Calu3 (cell line): ENCODE measurements at regions not wholly inside any gene's neighbourhood (a gene's known extent, or its start where the extent isn't known, plus 50 kb on each side); places are given as distances from the start of the nearest gene placed in this dataset.

Experiments used
- BruUV-seq: library from RNA; stranded (reverse); fragments of 400-500 nt; replicated peaks from 2 replicates; lab custom pipeline; 2021; lab: Mats Ljungman, UMichigan
- CTCF ChIA-PET: fragments of 300-600 bp; sonication (Branson Sonifier 250); formaldehyde crosslinking; loops from one replicate; lab custom pipeline; 2022; ENCODE audit warnings: antibody characterized with exemption; lab: Charles Lee
- DNase-seq: peaks from one replicate; pipeline ENCODE4 v3.0.0; 2022
- H3K27ac Mint-ChIP-seq: one replicate; pipeline ENCODE4 v1.8.0; 2022; ENCODE audit warnings: mixed read lengths; ENCODE audit not compliant: unreplicated experiment
- H3K27me3 Mint-ChIP-seq: one replicate; pipeline ENCODE4 v1.8.0; 2022; ENCODE audit warnings: mixed read lengths; ENCODE audit not compliant: unreplicated experiment
- H3K36me3 Mint-ChIP-seq: one replicate; pipeline ENCODE4 v1.8.0; 2022; ENCODE audit warnings: mild to moderate bottlenecking, moderate library complexity, mixed read lengths; ENCODE audit not compliant: insufficient read depth, unreplicated experiment
- H3K4me1 Mint-ChIP-seq: one replicate; pipeline ENCODE4 v1.8.0; 2022; ENCODE audit warnings: mild to moderate bottlenecking, low read depth, mixed read lengths; ENCODE audit not compliant: unreplicated experiment
- H3K4me3 Mint-ChIP-seq: one replicate; pipeline ENCODE4 v1.8.0; 2022; ENCODE audit warnings: mild to moderate bottlenecking, low read depth, moderate library complexity, mixed read lengths; ENCODE audit not compliant: unreplicated experiment
- H3K9me3 Mint-ChIP-seq: one replicate; pipeline ENCODE4 v1.8.0; 2022; ENCODE audit warnings: low read depth, mixed read lengths; ENCODE audit not compliant: unreplicated experiment
- CTCF ChIP-seq: fragments of 200-600 bp; IDR thresholded peaks from one replicate; pipeline ENCODE4 v1.8.0; 2022; ENCODE audit warnings: antibody characterized with exemption; ENCODE audit not compliant: unreplicated experiment
- intact Hi-C: fragments of 100-400 bp; cut with micrococcal nuclease; formaldehyde crosslinking; loops from one replicate; pipeline ENCODE4 v1.10.0; 2022; ENCODE audit not compliant: unreplicated experiment

GRCh38 chr12:89203144-89203543 lies 149.2 kb downstream of the DUSP6 start:
- BruUV-seq = no TSS peak

GRCh38 chr12:89200217-89200616 lies 152.1 kb downstream of the DUSP6 start:
- no TSS peak for BruUV-seq
- intact Hi-C loops = no loop called here
- H3K27me3 Mint-ChIP-seq = no peaks in the 10 kb centered on the region
- no peak for TF ChIP-seq CTCF
- H3K27ac Mint-ChIP-seq = no peak overlapping the region
- CTCF ChIA-PET = no interaction called here
- no peak overlapping the region for H3K4me3 Mint-ChIP-seq
- no peaks in the 10 kb centered on the region for H3K9me3 Mint-ChIP-seq
- H3K4me1 Mint-ChIP-seq = no peaks in the 10 kb centered on the region
- no peaks in the 10 kb centered on the region for H3K36me3 Mint-ChIP-seq
- no peak for DNase-seq

More at GRCh38 chr12:89203144-89203543, 149.2 kb downstream of the DUSP6 start:
- intact Hi-C loops = no loop called here
- H3K36me3 Mint-ChIP-seq = no peaks in the 10 kb centered on the region
- TF ChIP-seq CTCF = no peak
- no peaks in the 10 kb centered on the region for H3K9me3 Mint-ChIP-seq
- peaks cover 8% of the 10 kb centered on the region for H3K4me1 Mint-ChIP-seq
- CTCF ChIA-PET = no interaction called here
- no peak overlapping the region for H3K27ac Mint-ChIP-seq
- H3K4me3 Mint-ChIP-seq = no peak overlapping the region
- H3K27me3 Mint-ChIP-seq = no peaks in the 10 kb centered on the region
- DNase-seq = no peak

DNA sequence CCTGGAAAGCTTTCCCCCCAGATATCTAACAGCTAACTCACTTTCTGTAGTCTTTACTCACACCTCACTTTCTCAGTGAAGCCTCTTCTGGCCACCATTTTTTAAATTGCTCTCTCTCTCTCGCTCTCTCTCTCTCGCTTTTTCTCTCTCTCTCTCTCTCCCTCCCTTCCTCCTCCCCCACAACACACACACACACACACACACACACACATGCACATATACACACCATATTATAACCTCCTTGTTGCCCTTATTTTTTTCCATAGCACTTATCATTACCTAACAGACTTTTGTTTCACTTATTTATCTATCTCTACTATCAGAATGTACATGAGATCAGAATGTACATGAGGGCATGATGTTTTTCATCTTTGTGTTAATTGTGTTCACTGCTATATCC lies 156.8 kb downstream of the DUSP6 start:
- BruUV-seq = no TSS peak
- intact Hi-C loops = no loop called here
- Mint-ChIP-seq H3K9me3 (peaks cover 3% of the 10 kb centered on the region), H3K36me3 (no peaks in the 10 kb centered on the region), H3K27me3 (no peaks in the 10 kb centered on the region), H3K27ac (no peak overlapping the region), H3K4me3 (no peak overlapping the region), H3K4me1 (no peaks in the 10 kb centered on the region)
- TF ChIP-seq CTCF = no peak
- CTCF ChIA-PET = no interaction called here
- DNase-seq = no peak

GRCh38 chr12:89194683-89195082 lies 157.6 kb downstream of the DUSP6 start:
- no peak overlapping the region for H3K4me3 Mint-ChIP-seq
- H3K9me3 Mint-ChIP-seq = peaks cover 3% of the 10 kb centered on the region
- H3K36me3 Mint-ChIP-seq = no peaks in the 10 kb centered on the region
- H3K4me1 Mint-ChIP-seq = no peaks in the 10 kb centered on the region
- intact Hi-C loops = no loop called here
- TF ChIP-seq CTCF = no peak
- H3K27ac Mint-ChIP-seq = no peak overlapping the region
- no TSS peak for BruUV-seq
- no peaks in the 10 kb centered on the region for H3K27me3 Mint-ChIP-seq
- CTCF ChIA-PET = no interaction called here
- DNase-seq = no peak
